Right atrium auricular region (tissue), 2 donors: ENCODE measurements at regions not wholly inside any gene's neighbourhood (a gene's known extent, or its start where the extent isn't known, plus 50 kb on each side); places are given as distances from the start of the nearest gene placed in this dataset.

Experiments
- DNase-seq: peaks from one replicate; pipeline ENCODE4 v3.0.0-alpha.2; 2019; ENCODE audit warnings: low spot score
- H3K27ac ChIP-seq, 2 donors: fragments of 200-600 bp; sonication (generic); 1 replicate in 1 of 2; 2 replicates in 1 of 2; pipeline ENCODE4 v1.5.1; 2016 to 2019
- H3K27me3 ChIP-seq, 2 donors: fragments of 200-600 bp; sonication (generic); one replicate each; pipeline versions ENCODE4 v1.5.1 to v1.6.0; 2017 to 2019
- H3K36me3 ChIP-seq: fragments of 200-600 bp; sonication (generic); one replicate; pipeline ENCODE4 v1.5.1; 2016
- H3K4me1 ChIP-seq, 2 donors: fragments of 200-600 bp; sonication (generic); one replicate each; pipeline versions ENCODE4 v1.5.1 to v1.6.0; 2017 to 2019
- H3K4me3 ChIP-seq, 2 donors: fragments of 200-600 bp; sonication (generic); 1 replicate in 1 of 2; 2 replicates in 1 of 2; pipeline ENCODE4 v1.5.1; 2017 to 2019; ENCODE audit warnings: mild to moderate bottlenecking in 1 of 2, moderate library complexity in 1 of 2
- H3K9me3 ChIP-seq, 2 donors: fragments of 200-600 bp; sonication (generic); one replicate each; pipeline ENCODE4 v1.5.1; 2019
- TF ChIP-seq, protein P1 (sequence below), 2 donors: fragments of 200-600 bp; sonication (generic); IDR thresholded peaks; one replicate each; pipeline ENCODE4 v1.5.1; 2019; ENCODE audit warnings: antibody characterized with exemption in 2 of 2

DNA sequence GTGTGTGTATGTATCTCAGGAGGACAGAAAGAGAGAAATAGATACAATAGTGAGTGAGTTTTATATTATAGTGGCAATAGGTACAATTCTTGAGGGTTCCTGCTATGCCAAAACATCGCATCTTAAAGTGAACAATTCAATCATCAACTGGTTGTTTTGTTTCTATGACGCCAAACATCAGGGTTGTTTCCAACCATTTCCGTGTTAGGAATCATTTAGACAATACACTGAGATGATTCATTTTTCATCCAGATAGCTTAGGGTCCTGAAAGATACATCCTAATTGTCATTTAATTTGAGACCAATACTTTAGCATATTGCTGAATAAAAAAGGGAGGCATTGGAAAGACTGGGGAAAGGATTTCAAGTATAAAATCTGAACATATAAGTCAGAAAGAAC is 472.2 kb downstream of the MCTP2 start:
- Histone ChIP-seq H3K4me3 (no peak overlapping the region), H3K27ac (no peak overlapping the region), H3K27me3 (no peaks in the 10 kb centered on the region), H3K4me1 (no peaks in the 10 kb centered on the region), H3K36me3 (no peaks in the 10 kb centered on the region), H3K9me3 (no peaks in the 10 kb centered on the region)
- DNase-seq = no peak
- TF ChIP-seq, protein P1, sequence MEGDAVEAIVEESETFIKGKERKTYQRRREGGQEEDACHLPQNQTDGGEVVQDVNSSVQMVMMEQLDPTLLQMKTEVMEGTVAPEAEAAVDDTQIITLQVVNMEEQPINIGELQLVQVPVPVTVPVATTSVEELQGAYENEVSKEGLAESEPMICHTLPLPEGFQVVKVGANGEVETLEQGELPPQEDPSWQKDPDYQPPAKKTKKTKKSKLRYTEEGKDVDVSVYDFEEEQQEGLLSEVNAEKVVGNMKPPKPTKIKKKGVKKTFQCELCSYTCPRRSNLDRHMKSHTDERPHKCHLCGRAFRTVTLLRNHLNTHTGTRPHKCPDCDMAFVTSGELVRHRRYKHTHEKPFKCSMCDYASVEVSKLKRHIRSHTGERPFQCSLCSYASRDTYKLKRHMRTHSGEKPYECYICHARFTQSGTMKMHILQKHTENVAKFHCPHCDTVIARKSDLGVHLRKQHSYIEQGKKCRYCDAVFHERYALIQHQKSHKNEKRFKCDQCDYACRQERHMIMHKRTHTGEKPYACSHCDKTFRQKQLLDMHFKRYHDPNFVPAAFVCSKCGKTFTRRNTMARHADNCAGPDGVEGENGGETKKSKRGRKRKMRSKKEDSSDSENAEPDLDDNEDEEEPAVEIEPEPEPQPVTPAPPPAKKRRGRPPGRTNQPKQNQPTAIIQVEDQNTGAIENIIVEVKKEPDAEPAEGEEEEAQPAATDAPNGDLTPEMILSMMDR (IDR thresholded peaks at IDR 0.05) = no peak

DNA sequence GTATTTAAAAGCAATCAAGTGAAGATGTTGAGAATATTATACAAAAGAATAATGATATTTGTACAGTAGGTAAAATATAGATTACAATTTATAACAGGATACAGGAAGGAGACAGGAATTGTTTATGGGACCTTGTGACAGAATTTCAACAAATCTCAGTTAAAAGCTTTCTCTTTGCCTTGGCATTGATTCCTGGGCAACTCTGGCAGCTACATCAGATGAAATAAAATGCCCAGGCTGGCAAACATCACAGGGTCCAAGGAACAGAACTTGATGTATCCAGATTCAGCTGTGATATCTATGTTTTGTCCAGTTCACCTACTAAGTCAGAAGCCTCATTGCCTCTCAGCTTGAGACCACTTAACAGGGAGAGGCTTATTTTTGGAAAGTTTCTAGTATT is 473.1 kb downstream of the MCTP2 start:
- Histone ChIP-seq H3K36me3 (no peaks in the 10 kb centered on the region), H3K4me3 (no peak overlapping the region), H3K9me3 (no peaks in the 10 kb centered on the region), H3K4me1 (no peaks in the 10 kb centered on the region), H3K27ac (no peak overlapping the region), H3K27me3 (no peaks in the 10 kb centered on the region)
- TF ChIP-seq, protein P1 (IDR thresholded peaks at IDR 0.05) = no peak
- DNase-seq = no peak

DNA sequence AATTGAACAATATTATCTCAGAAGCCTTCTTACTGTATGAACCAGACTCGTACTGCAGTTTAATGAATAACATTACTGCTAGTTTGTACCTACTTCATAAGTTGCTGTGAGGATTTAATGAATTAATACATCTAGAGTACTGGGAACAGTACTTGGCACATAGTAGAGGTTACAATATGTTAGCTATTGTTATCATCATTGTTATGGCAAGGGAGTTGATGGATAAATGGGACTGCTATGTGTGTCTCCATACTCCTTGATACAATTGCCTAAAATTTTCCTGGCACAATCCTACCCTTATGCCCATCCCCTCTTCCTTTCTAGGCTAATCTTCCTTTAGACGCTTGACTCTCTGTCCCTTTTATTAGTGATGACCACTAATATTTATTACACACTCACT is 473.6 kb downstream of the MCTP2 start:
- TF ChIP-seq, protein P1 (IDR thresholded peaks at IDR 0.05) = no peak

DNA sequence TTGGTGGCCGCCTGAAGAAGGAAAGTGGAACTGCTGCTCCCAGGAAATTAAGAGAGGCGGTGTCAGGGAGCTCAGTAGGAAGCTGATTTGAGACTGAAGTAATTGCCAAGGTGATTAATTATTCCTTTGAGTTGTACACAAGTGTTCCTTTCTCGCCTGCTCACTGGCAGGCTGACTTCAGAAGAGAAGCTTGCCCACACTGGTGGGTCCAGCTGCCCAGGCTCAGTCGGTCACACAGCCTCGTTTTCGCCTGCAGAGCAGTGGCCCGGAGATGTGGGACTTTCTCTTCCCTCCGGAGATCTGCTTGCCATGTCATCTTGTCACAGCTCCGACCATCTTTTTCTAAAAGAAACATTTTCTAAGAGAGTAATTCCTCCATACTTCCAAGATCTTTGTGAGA is 478.0 kb downstream of the MCTP2 start:
- TF ChIP-seq, protein P1 (IDR thresholded peaks at IDR 0.05) = no peak
- Histone ChIP-seq H3K27ac (no peak overlapping the region), H3K4me3 (no peak overlapping the region), H3K4me1 (no peaks in the 10 kb centered on the region), H3K27me3 (no peaks in the 10 kb centered on the region), H3K36me3 (no peaks in the 10 kb centered on the region), H3K9me3 (no peaks in the 10 kb centered on the region)
- DNase-seq = no peak

More for the DNA sequence above, 473.6 kb downstream of the MCTP2 start:
- Histone ChIP-seq H3K36me3 (no peaks in the 10 kb centered on the region), H3K4me3 (no peak overlapping the region), H3K9me3 (no peaks in the 10 kb centered on the region), H3K4me1 (no peaks in the 10 kb centered on the region), H3K27ac (no peak overlapping the region), H3K27me3 (no peaks in the 10 kb centered on the region)
- no peak for DNase-seq

DNA sequence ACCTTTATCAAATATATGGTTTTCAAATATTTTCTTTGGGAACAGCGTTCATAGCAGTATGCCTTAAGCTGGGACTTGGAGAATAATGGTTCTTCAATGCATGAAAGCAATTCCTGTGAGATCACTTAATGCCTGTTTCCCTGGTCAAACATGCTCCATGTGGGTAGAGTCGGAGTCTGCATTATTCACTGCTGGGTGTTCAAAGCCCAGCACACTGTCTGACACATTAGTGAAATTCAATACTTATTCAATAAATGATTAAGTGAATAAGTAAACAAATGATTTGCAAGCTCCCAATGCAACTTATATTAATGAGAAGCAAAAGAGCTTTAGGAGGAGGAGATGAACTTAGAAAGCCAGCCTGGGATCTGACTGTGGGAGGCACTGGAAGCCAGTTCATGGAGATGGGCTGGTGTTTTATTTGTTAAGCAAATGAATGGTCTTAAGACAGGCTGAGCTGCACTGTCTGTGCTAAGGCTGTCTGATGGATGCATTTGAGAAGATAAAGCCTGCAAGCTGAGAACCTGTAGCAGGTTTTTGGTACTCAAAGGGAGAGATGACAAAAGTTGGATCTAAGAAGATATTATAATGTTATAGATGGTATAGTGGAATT is 490.8 kb downstream of the MCTP2 start:
- Histone ChIP-seq H3K9me3 (no peaks in the 10 kb centered on the region), H3K4me1 (no peaks in the 10 kb centered on the region), H3K27ac (no peak overlapping the region), H3K36me3 (no peaks in the 10 kb centered on the region), H3K4me3 (no peak overlapping the region), H3K27me3 (no peaks in the 10 kb centered on the region)
- no peak for DNase-seq
- TF ChIP-seq, protein P1 (IDR thresholded peaks at IDR 0.05) = no peak

DNA sequence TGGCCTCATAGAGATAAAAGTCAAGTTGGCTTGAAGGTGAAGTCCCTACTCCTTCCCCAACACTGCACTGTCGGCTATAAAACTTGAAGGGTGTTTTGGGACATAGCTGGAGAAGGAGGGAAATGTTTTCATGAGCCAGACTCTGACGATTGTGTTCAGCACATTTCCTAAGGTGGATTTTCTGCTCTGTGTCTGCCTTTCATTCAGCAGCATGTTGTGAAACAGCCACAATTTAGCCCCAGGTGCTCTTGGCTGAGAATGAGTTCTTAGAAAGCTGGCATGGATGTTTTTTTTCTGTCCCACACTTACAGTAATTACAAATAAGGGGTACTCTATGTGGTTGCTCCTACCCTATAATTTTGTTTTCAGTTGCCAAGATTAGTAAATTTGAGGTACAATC is 492.4 kb downstream of the MCTP2 start:
- Histone ChIP-seq H3K36me3 (no peaks in the 10 kb centered on the region), H3K4me3 (no peak overlapping the region), H3K27me3 (no peaks in the 10 kb centered on the region), H3K27ac (no peak overlapping the region), H3K9me3 (no peaks in the 10 kb centered on the region), H3K4me1 (no peaks in the 10 kb centered on the region)
- TF ChIP-seq, protein P1 (IDR thresholded peaks at IDR 0.05) = no peak
- DNase-seq = no peak
